ENCODE measurements at regions not wholly inside any gene's neighbourhood (a gene's known extent, or its start where the extent isn't known, plus 50 kb on each side); places are given as distances from the start of the nearest gene placed in this dataset.

DNA sequence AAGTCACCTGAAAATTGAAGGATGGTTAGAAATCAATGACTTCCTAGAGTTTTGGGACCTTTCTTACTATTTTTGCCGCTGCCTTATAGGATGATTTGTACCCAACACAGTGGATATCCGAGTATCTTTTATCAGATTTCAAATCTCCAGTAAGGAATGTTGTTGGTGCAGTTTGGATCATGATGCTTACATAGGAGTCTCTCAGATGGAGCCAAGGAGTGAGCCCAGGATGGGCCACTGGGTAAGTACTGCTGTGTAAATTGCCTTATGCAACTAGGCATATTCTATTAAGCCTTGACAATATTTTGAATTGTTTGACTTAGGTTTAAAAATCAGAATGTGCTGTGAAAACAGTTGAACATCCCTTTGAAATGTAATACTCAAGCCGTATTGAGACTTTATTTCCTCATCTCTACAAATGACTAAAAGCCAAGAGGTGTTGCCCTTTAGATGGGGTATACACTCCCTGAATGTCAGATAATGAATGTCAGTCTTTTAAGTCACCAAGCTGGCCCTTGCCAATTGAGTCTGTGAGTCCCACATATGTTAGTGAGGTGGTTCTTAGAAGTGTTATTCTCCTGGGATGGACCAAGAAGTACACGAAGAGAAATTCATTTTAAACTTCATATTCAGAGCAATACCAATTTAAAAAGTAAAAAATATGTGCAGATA lies 271.8 kb upstream of the CTNND2 start:
- TF ChIP-seq POLR2AphosphoS5 (IDR thresholded peaks at IDR 0.05) = no peak
- TF ChIP-seq, protein P1, sequence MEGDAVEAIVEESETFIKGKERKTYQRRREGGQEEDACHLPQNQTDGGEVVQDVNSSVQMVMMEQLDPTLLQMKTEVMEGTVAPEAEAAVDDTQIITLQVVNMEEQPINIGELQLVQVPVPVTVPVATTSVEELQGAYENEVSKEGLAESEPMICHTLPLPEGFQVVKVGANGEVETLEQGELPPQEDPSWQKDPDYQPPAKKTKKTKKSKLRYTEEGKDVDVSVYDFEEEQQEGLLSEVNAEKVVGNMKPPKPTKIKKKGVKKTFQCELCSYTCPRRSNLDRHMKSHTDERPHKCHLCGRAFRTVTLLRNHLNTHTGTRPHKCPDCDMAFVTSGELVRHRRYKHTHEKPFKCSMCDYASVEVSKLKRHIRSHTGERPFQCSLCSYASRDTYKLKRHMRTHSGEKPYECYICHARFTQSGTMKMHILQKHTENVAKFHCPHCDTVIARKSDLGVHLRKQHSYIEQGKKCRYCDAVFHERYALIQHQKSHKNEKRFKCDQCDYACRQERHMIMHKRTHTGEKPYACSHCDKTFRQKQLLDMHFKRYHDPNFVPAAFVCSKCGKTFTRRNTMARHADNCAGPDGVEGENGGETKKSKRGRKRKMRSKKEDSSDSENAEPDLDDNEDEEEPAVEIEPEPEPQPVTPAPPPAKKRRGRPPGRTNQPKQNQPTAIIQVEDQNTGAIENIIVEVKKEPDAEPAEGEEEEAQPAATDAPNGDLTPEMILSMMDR (IDR thresholded peaks at IDR 0.05) = no peak

Data from upper lobe of left lung (tissue), 4 donors.